ENCODE measurements at regions not wholly inside any gene's neighbourhood (a gene's known extent, or its start where the extent isn't known, plus 50 kb on each side); places are given as distances from the start of the nearest gene placed in this dataset.

GRCh38 chr2:12168791-12169388 is 422.5 kb downstream of the LPIN1 start:
- TF ChIP-seq CTCF (IDR thresholded peaks at IDR 0.05) (no peak), POLR2A (IDR thresholded peaks at IDR 0.05) (no peak)
